Heart left ventricle (tissue), 16 donors: ENCODE measurements at regions not wholly inside any gene's neighbourhood (a gene's known extent, or its start where the extent isn't known, plus 50 kb on each side); places are given as distances from the start of the nearest gene placed in this dataset.

Experiments
- ATAC-seq, 4 donors: fragments of 200-7000 bp; cut with Tn5 transposase; one replicate each; pipeline ENCODE4 v1.9.1; 2020 to 2022; ENCODE audit warnings: moderate library complexity in 4 of 4, mild to moderate bottlenecking in 3 of 4, moderate number of reproducible peaks in 1 of 4
- DNase-seq, 5 donors: peaks; one replicate each; pipeline ENCODE4 v3.0.0-alpha.2; 2020
- H3K27ac ChIP-seq, 12 donors: fragments of 200-600 bp; sonication (generic) in 4 of 12; one replicate each; pipeline versions ENCODE4 v1.5.0 to v1.8.0; 2016 to 2022; ENCODE audit warnings: mild to moderate bottlenecking in 2 of 12
- H3K27me3 ChIP-seq, 9 donors: fragments of 200-600 bp; sonication (generic) in 2 of 9; one replicate each; pipeline versions ENCODE4 v1.5.1 to v1.8.0; 2016 to 2022; ENCODE audit warnings: mild to moderate bottlenecking in 3 of 9
- H3K36me3 ChIP-seq, 9 donors: fragments of 200-600 bp; sonication (generic) in 2 of 9; one replicate each; pipeline versions ENCODE4 v1.5.0 to v1.8.0; 2018 to 2022; ENCODE audit warnings: mild to moderate bottlenecking in 2 of 9
- H3K4me1 ChIP-seq, 12 donors: fragments of 200-600 bp; sonication (generic) in 4 of 12; one replicate each; pipeline versions ENCODE4 v1.5.0 to v1.8.0; 2016 to 2022; ENCODE audit warnings: mild to moderate bottlenecking in 3 of 12
- H3K4me3 ChIP-seq, 12 donors: fragments of 200-600 bp; sonication (generic) in 4 of 12; one replicate each; pipeline versions ENCODE4 v1.5.0 to v1.8.0; 2017 to 2022; ENCODE audit warnings: mild to moderate bottlenecking in 9 of 12, moderate library complexity in 4 of 12
- H3K9me3 ChIP-seq, 12 donors: fragments of 200-600 bp; sonication (generic) in 4 of 12; one replicate each; pipeline versions ENCODE4 v1.5.0 to v1.8.0; 2016 to 2022; ENCODE audit warnings: mild to moderate bottlenecking in 1 of 12
- CTCF ChIP-seq, 12 donors: fragments of 200-600 bp; sonication (generic) in 4 of 12; IDR thresholded peaks; one replicate each; pipeline versions ENCODE4 v1.5.0 to v1.8.0; 2018 to 2022; ENCODE audit warnings: antibody characterized with exemption in 12 of 12, mild to moderate bottlenecking in 5 of 12
- POLR2A ChIP-seq, 2 donors: fragments of 450-650 bp; IDR thresholded peaks; one replicate each; pipeline ENCODE4 v1.6.1; 2017; ENCODE audit warnings: antibody characterized with exemption in 2 of 2, mild to moderate bottlenecking in 2 of 2, moderate library complexity in 2 of 2
- WGBS, 4 donors: extraction: QIAGEN DNeasy Blood & Tissue Kit in 2 of 4; methylation state at CpG; one replicate each; pipeline versions ENCODE4 v1.1.5 to v1.1.7; 2013 to 2018; 5-methylcytosine and 5-hydroxymethylcytosine counted together
- intact Hi-C, 10 donors: fragments of 100-400 bp; cut with DNase I; formaldehyde crosslinking; loops; one replicate each; pipeline versions ENCODE4 v1.11.1 to v1.14.2; 2022
- donor health status: ischemic (EF 13 %, LVEDD 7.1; RV severe dilation, severe dysfunction).
- donor health status: healthy with polysubstance abuse.
- donor health status: DM: no; HTN: yes; CAD: no.
- donor health status: DM: no; HTN: no; CAD: no.
- donor health status: ischemic (EF 25% LVEDD 6.9; RV normal size, moderate dysfunction).
- donor health status: ischemic (EF 25% LVEDD 5.7; RV mildly dilated, moderate dysfunction).
- donor health status: healthy.
- donor health status: DM: yes; HTN: yes; CAD: no.
- donor health status: ischemic (EF 35%, LVEDD 5.7; RV mildly dilated, moderate dysfunction).
- donor health status: nonischemic (EF 11% LVEDD 7.7; RV severe dilation, severe dysfunction).
- donor health status: DM: yes; HTN: yes; CAD: no.
- donor health status: PGD.
- donor health status: ischemic (EF 29% LVEDD 5.4; RV normal size, mild dysfunction).
- donor health status: nonischemic (EF 23%, LVEDD 6.1; RV moderate dilation, normal function).

GRCh38 chr5:68534131-68534940, 318.8 kb downstream of the PIK3R1 start:
- peaks cover 0 to 30% (median 15%) of the 10 kb centered on the region in 12 donors for H3K4me1 ChIP-seq
- ATAC-seq = peak; percentile 45 to 74 (median 70)
- H3K9me3 ChIP-seq = no peaks in the 10 kb centered on the region
- peak overlapping the region in 9 of 12 donors; percentile 19 to 60 (median 44) for H3K27ac ChIP-seq
- 30 to 47% (median 37%) methylated on average over 12 of the region's 12 CpGs for WGBS, 4 donors
- no peak for TF ChIP-seq CTCF (IDR thresholded peaks at IDR 0.05)
- TF ChIP-seq POLR2A (IDR thresholded peaks at IDR 0.05) = no peak
- no peak for DNase-seq
- no peaks in the 10 kb centered on the region for H3K36me3 ChIP-seq
- no peaks in the 10 kb centered on the region for H3K27me3 ChIP-seq
- peak overlapping the region in 8 of 12 donors; percentile 1 to 35 (median 15) for H3K4me3 ChIP-seq
- intact Hi-C loops = loop anchor here in 1 of 10 donors (10.0 kb wide), 1 partner anchor 240 kb away; no protein-coding TSS in a partner anchor

- Histone ChIP-seq H3K4me3 (peak overlapping the region in 1 of 12 donors; percentile 31), H3K27ac (peak overlapping the region in 6 of 12 donors; percentile 26 to 55 (median 44)), H3K27me3 (no peaks in the 10 kb centered on the region), H3K9me3 (no peaks in the 10 kb centered on the region), H3K4me1 (peaks cover 0 to 24% (median 15%) of the 10 kb centered on the region in 12 donors), H3K36me3 (no peaks in the 10 kb centered on the region)
- intact Hi-C loops = loop anchor here in 1 of 10 donors (10.0 kb wide), 1 partner anchor 240 kb away; no protein-coding TSS in a partner anchor
- 84 to 86% (median 85%) methylated on average over 8 of the region's 8 CpGs for WGBS, 4 donors
- no peak for DNase-seq
- TF ChIP-seq POLR2A (IDR thresholded peaks at IDR 0.05) (no peak), CTCF (IDR thresholded peaks at IDR 0.05) (no peak)
- ATAC-seq = no peak
Observed at GRCh38 chr5:68534956-68535520, 319.5 kb downstream of the PIK3R1 start.

- no peaks in the 10 kb centered on the region for H3K27me3 ChIP-seq
- intact Hi-C loops = loop anchor here in 1 of 10 donors (10.0 kb wide), 1 partner anchor 244 kb away; no protein-coding TSS in a partner anchor
- no peaks in the 10 kb centered on the region for H3K9me3 ChIP-seq
- H3K4me1 ChIP-seq = peaks cover 0 to 14% (median 8%) of the 10 kb centered on the region in 12 donors
- no peak for ATAC-seq
- TF ChIP-seq CTCF (IDR thresholded peaks at IDR 0.05) = no peak
- TF ChIP-seq POLR2A (IDR thresholded peaks at IDR 0.05) = no peak
- WGBS, 4 donors = 91 to 96% (median 93%) methylated on average over 6 of the region's 6 CpGs
- H3K27ac ChIP-seq = no peak overlapping the region
- H3K4me3 ChIP-seq = no peak overlapping the region
- DNase-seq = no peak
- H3K36me3 ChIP-seq = no peaks in the 10 kb centered on the region
Observed at GRCh38 chr5:68538814-68539420, 323.4 kb downstream of the PIK3R1 start.
